ENCODE measurements at regions not wholly inside any gene's neighbourhood (a gene's known extent, or its start where the extent isn't known, plus 50 kb on each side); places are given as distances from the start of the nearest gene placed in this dataset.

DNA sequence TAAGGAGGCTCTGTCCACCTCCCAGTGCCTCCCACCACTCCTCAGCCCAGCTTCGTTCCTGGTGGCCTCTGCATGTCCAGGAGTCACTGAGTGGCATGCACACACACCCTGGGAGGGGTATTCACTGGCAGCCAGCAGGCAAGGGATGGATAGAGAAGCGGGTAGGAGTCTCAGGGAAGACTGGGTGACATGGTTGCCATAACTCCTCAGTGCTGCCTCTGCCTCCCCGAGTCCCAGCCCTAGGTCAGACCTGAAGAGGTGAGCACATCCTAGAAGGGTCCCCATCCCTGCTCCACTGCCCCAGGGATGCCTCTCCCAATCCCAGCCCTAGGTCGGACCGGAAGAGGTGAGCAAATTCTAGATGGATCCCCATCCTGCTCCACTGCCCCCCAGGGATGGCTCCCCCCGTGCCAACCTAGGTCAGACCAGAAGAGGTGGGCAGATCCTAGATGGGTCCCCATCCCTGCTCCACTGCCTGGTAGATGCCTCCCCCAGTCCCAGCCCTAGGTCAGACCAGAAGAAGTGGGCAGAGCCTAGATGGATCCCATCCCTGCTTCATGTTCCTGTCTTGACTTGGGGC lies 197.0 kb downstream of the IRF8 start:
- TF ChIP-seq, protein P1, sequence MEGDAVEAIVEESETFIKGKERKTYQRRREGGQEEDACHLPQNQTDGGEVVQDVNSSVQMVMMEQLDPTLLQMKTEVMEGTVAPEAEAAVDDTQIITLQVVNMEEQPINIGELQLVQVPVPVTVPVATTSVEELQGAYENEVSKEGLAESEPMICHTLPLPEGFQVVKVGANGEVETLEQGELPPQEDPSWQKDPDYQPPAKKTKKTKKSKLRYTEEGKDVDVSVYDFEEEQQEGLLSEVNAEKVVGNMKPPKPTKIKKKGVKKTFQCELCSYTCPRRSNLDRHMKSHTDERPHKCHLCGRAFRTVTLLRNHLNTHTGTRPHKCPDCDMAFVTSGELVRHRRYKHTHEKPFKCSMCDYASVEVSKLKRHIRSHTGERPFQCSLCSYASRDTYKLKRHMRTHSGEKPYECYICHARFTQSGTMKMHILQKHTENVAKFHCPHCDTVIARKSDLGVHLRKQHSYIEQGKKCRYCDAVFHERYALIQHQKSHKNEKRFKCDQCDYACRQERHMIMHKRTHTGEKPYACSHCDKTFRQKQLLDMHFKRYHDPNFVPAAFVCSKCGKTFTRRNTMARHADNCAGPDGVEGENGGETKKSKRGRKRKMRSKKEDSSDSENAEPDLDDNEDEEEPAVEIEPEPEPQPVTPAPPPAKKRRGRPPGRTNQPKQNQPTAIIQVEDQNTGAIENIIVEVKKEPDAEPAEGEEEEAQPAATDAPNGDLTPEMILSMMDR (IDR thresholded peaks at IDR 0.05; ENCODE audit: control insufficient read depth, extremely low read depth, insufficient read depth): no peak
- no peak overlapping the region for H3K4me3 ChIP-seq (ENCODE audit: low read depth, low read length)

DNA sequence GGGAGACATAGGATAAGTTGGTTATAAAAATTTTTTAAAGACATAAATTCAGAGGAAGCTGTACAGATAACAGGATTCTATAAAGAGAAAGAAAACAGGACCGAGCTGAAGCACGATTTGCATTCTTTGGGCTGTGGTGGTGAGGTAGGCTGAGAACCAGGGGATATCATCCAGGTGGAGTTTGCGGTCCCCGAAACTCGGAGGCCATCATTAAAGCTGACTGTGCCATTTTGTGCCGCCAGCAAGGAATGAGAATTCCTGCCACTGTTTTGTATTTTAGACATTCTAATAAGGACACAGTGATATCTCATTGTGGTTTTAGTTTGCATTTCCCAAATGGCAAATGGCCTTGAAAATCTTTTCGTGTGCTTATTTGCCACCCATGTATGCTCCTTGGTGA lies 197.9 kb downstream of the IRF8 start:
- DNase-seq (ENCODE audit: low read depth): no peak
- TF ChIP-seq, protein P1 (IDR thresholded peaks at IDR 0.05; ENCODE audit: control insufficient read depth, extremely low read depth, insufficient read depth): no peak

More for the DNA sequence above, 197.0 kb downstream of the IRF8 start:
- DNase-seq (ENCODE audit: low read depth): no peak

DNA sequence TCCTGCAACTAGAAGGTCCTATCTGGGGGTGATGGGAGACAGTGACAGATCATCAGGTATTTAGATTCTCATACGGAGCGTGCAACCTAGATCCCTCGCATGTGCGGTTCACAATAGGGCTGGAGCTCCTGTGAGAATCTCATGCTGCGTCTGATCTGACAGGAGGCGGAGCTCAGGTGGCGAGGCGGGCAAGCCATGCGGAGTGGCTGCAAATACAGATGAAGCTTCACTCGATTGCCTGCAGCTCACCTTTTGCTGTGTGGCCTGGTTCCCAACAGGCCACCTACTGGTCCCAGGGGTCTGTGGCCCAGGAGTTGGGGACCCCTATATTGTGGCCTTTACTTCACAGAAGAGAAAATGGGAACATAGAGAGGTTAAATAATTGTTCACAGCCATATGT lies 200.4 kb downstream of the IRF8 start:
- TF ChIP-seq, protein P1 (IDR thresholded peaks at IDR 0.05; ENCODE audit: control insufficient read depth, extremely low read depth, insufficient read depth): no peak
- no peak overlapping the region for H3K4me3 ChIP-seq (ENCODE audit: low read depth, low read length)
- no peak for DNase-seq (ENCODE audit: low read depth)

More for the DNA sequence above, 197.9 kb downstream of the IRF8 start:
- no peak overlapping the region for H3K4me3 ChIP-seq (ENCODE audit: low read depth, low read length)

DNA sequence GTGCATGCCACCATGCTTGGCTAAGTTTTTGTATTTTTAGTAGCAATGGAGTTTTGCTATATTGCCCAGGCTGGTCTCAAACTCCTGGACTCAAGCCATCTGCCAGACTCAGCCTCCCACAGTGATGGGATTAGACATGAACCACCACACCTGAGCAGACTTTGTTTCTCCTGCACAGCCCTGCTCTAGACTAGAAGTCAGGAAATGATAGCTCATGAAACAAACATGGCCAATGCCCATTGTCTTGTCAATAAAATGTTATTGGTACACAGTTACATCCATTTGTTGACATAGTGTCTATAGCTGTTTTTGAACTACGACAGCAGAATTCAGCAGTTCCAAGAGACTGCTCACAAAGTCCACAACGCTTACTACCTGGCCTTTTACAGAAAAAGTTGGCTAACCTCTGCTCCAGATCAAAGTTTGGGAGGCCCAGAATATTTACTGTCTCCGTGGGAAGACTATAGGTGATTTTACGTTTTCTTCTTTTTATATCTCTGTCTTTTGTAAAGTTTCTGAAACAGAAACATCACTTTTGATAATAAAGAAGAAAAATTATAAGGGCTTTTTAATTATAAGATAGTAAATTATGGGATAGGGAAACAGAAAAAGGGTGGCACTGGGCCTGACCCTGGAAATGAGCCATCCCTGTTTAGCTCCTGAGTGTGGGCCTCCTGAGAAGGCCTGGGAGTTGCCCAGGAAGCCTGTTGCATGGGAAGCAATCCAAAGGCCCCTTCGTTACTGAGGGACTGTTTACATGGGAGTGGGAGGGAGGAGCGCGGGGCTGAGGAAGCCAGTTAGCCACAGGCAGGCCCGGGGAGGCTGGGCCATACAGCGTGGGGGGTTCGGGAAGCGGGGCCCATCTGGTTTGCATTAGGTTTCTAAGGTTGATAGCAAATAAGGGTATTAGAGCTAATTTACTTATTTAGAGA lies 201.5 kb downstream of the IRF8 start:
- no peak overlapping the region for H3K4me3 ChIP-seq (ENCODE audit: low read depth, low read length)
- TF ChIP-seq, protein P1 (IDR thresholded peaks at IDR 0.05; ENCODE audit: control insufficient read depth, extremely low read depth, insufficient read depth): no peak
- DNase-seq (ENCODE audit: low read depth): peak; percentile 11

DNA sequence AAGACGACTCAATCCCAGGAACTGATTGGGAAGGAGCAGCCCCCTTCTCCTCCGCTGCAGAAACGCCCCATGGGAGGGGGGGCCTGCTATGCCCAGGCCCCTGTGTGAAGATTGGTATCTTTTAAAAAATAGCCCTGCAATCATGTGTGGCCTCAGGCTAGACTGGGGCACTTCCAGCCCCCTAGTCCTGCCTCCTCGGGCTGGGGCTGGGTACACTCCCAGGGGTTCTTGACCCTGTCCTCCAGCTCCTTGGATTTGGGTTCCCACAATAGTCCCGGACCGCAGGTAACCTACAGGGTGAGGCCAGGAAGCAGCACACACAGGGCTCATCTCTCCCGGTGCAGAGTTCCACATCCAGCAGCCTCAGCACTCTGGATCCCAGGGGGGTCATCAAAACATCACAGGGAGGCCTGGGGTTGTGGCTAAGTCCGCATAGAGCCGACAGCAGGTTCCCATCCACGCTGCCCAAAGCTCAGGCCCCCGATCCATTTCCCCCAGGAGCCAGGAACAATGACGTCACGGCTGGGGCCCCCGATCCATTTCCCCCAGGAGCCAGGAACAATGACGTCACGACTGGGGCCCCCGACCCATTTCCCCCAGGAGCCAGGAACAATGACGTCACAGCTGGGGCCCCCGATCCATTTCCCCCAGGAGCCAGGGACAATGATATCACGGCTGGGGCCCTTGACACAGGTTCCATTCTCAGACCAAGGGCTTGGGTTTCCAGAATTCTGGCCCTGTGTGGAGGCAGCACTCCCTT lies 202.4 kb downstream of the IRF8 start:
- DNase-seq (ENCODE audit: low read depth): no peak
- TF ChIP-seq, protein P1 (IDR thresholded peaks at IDR 0.05; ENCODE audit: control insufficient read depth, extremely low read depth, insufficient read depth): no peak
- H3K4me3 ChIP-seq (ENCODE audit: low read depth, low read length): no peak overlapping the region

DNA sequence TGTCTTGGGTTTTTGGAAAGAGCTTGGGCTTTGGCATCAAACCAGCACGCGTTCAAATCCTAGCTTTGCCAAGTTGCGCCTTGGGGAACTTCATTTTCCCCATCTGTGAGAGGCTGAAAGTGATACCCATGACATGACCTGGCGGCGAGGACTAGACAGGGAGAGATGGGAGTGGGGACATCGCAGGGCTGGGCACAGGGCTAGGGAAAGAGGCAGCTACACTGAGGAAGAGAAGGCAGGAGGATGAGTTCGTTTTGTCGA lies 202.9 kb downstream of the IRF8 start:
- no peak overlapping the region for H3K4me3 ChIP-seq (ENCODE audit: low read depth, low read length)
- TF ChIP-seq, protein P1 (IDR thresholded peaks at IDR 0.05; ENCODE audit: control insufficient read depth, extremely low read depth, insufficient read depth): no peak
- no peak for DNase-seq (ENCODE audit: low read depth)
